HG03108 (cell line): ENCODE measurements at regions not wholly inside any gene's neighbourhood (a gene's known extent, or its start where the extent isn't known, plus 50 kb on each side); places are given as distances from the start of the nearest gene placed in this dataset.
"Not testable (repeated sequence)": the region's sequence is repeated elsewhere in the genome, so short reads cannot be mapped to it uniquely, and the experiment has no call there.

Experiments
- ATAC-seq: cut with Tn5 transposase; IDR thresholded peaks from one replicate; pipeline ENCODE4 v1.9.1; 2021; ENCODE audit warnings: moderate library complexity; ENCODE audit not compliant: unreplicated experiment

DNA sequence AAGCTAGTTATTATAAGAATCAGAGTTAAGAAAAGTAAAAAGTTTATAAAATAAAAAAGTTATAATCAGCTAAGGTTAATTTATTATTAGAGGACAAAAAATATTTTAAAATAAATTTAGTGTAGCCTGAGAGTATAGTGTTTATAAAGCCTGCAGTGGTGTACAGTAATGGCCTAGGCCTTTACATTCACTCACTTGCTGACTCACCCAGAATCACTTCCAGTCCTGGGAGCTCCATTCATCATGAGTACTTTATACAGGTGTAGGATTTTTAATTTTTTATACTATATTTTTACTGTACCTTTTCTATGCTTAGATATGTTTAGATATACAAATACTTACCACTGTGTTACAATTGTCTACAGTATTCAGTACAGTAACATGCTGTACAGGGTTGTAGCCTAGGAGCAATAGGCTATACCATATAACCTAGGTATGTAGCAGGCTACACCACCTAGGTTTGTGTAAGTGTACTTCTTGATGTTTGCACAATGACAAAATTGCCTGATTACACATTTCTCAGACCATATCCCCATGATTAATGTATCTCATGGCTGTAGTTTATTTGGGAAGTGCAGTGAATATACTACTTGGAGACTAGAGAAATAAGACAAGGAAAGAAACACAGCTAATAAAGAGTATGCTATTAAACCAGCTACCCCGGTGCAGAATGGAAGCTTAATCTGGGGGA lies 101.9 kb upstream of the GALNT15 start:
- no peak for ATAC-seq

DNA sequence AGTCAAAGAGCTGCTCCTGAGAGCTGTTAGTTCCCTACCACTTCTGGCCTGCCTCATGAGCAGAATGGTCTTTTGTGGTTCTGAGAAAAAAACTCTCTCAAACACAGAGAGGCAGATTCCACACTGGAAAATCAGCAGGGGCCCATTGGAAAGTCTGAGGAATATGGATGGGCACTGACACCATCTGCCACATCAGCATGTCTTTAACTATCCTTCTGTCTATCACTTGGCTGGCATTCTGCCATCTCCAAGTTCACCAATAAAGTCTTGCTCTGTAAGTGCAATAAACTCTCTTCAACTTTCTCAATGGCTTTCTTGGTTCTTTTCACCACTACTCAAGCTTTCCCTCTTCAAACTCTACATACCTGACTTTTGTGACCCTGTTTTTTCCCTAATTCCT lies 101.3 kb upstream of the GALNT15 start:
- no peak for ATAC-seq

DNA sequence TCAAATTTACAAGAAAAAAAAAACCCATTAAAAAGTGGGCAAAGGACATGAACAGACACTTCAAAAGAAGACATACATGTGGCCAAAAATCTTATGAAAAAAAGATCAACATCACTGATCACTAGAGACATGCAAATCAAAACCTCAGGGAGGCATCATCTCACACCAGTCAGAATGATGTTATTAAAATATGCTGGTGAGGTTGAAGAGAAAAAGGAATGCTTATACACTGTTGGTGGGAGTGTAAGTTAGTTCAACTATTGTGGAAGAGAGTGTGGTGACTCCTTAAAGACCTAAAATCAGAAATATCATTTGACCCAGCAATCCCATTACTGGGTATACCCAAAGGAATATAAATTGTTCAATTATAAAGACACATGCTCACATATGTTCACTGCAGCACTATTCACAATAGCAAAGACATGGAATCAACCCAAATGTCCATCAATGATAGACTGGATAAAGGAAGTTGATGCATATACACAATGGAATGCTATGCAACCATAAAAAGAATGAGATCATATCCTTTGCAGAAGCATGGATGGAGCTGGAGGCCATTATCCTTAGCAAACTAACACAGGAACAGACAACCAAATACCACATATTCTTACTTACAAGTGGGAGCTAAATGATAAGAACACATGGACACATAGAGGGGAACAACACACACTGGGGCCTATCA lies 100.3 kb upstream of the GALNT15 start:
- ATAC-seq: not testable (repeated sequence)

DNA sequence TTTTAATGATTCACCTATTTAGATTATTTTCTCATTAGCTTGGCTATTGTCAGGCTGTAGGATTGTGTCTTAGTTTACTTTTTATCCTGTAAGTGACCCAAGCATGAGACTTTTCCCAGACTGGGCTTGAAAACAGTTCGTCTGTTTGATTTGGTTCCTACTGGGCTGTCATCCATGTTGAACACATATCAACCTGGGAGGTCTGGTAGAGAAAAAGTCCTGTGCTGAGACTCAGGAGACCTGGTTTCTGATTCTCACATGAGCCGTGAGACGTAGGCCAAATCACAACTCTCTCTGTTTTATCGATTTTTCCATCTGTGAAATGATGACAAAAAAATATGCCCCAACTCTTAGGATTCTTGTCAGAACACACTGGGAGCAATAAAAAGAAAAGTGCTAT lies 98.8 kb upstream of the GALNT15 start:
- ATAC-seq: no peak

DNA sequence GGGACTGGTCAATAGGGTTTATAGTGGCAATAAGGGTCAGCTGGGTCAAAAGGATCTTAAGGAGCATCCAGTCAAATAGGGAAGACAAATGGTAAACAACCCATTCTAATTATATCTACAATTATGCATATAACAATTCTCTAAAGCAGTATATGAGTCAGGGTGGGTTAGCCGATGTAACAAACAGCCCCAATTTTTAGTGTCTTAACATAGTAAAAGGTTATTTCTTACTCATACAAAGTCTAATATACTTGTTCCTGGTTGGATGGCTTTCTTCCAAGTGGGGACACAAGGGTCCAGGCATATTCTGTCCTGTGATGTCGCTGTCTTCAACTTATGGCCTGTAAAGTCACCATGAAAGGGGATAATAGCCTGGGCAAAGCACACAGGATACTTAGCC lies 97.9 kb upstream of the GALNT15 start:
- ATAC-seq: no peak

DNA sequence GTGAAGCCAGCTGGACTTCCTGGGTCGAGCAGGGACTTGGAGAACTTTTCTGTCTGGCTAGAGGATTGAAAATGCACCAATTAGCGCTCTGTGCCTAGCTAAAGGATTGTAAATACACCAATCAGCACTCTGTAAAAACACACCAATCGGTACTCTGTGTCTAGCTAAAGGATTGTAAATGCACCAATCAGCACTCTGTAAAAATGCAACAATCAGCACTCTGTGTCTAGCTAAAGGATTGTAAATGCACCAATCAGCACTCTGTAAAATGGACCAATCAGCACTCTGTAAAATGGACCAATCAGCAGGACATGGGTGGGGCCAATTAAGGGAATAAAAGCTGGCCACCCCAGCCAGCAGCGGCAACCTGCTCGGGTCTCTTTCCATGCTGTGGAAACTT lies 97.3 kb upstream of the GALNT15 start:
- not testable (repeated sequence) for ATAC-seq

DNA sequence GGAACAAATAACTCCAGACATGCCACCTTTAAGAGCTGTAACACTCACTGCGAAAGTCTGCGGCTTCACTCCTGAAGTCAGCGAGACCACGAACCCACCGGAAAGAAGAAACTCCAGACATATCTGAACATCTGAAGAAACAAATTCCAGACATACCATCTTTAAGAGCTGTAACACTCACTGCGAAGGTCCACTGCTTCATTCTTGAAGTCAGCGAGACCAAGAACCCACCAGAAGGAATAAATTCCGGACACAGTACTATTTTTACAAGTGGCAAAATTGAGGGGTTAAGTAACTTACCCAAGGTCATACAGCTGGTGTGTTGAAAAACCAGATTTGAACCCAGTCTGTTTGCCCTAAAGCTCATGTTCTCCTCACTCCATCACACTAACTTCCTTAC lies 96.8 kb upstream of the GALNT15 start:
- not testable (repeated sequence) for ATAC-seq

DNA sequence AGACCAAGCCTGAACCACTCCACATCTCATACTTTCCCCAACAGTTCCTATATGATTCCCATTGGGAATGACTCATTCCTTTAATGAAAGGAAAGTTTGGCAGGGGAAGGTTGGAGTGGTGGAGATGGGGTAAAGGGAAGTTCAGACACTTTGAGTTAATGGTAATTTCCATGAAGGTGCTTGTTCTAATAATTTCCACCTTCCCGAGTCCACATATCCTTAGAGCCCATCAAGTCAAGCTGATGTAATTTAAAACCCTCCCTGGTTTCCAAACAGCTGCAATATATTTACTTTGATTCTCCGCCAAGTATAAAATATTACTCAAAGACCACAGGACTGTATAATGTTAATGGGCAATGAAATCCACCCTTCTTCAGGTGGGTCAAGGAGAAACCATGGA lies 95.0 kb upstream of the GALNT15 start:
- ATAC-seq: no peak

DNA sequence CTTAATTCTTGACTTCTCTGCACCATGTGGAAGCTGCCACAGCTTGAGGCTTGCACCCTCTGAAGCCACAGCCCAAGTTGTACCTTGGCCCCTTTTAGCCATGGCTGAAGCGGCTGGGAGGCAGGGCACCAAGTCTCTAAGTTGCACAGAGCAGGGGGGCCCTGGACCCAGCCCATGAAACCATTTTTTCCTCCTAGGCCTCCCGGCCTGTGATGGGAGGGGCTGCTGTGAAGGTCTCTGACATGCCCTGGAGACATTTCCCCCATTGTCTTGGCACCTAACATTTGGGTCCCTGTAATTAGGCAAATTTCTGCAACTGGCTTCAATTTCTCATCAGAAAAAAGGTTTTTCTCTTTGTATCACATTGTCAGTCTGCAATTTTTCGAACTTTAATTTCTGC lies 92.8 kb upstream of the GALNT15 start:
- no peak for ATAC-seq

DNA sequence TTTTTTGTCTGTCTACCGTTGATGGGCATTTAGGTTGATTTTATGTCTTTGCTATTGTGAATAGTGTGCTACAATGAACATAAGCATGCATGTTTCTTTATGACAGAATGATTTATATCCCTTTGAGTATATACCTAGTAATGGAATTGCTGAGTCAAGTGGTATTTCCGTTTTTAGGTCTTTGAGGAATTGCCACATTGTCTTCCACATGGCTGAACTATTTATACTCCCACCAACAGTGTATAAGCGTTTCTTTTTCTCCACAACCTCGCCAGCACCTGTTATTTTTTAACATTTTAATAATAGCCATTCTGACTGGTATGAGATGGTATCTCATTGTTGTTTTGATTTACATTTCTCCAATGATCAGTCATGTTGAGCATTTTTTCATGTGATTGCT lies 89.6 kb upstream of the GALNT15 start:
- ATAC-seq: no peak

DNA sequence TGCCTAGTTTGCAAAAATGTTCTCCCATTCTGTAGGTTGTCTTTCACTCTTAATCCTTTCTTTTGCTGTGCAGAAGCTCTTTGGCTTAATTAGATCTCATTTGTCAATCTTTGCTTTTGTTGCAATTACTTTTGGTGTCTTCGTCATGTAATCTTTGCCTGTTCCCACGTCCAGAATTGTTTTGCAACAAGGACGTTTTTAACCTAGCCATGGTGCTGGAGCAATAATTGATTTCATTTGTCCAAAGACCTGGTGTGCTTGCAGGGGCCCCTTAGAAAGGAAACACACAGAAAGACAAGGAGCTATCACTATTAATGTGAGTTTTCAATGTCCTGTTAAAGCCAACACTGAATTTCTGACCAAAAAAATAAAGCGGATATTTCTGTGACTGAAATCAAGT lies 89.1 kb upstream of the GALNT15 start:
- no peak for ATAC-seq

DNA sequence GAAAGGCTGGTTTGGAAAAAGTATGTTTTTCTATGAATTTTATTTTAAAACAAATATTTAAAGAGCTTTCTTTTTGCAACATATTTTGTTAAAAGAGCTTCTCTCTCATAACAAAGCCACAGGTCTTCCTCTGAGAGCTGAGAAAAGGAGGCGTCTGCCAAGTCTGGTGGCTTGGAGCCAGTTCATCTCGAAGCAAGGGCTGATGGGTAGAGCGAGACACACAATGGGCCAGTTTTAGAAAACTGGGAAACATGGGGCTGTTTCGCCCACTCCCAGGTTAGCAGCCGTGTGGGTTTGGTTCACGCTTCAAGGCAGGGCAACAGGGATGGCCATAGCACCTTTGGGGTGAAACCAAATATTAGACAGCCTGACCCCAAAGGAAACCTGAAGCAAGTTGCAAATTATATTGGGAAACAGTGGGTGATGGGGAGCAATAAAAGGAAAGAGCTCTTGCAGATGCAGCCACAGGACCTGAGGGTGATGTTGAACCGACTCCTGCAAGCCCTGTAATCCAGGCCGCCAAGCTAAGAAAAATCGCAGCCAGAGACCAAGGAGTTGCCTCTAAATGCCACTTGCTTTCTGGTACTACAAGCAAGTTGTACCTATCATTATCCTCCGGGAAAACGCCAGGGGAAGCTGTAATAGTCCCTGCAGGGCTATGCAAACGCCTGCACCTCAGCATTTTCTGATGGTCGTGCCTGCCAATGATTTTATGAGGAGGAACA lies 88.4 kb upstream of the GALNT15 start:
- ATAC-seq: no peak

DNA sequence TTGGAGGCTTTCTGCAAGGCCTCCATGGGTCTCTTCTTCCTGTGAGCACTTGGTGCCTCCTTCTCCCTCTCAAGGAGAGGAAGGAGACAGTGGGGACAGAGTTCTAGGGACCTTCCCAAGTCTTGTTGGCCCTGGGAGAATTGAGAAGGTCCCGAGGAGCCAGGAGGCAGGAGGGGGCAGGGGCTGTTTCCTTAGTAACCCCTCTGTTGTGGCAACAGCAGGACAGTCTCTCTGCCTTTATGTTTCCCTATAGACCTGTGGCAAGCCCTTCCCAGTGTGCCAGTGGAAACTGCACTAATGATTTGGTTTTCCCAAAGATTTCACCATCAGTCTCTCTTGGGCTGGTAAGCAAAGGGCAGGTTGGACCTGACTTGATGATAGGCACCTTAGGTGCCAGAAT lies 87.8 kb upstream of the GALNT15 start:
- ATAC-seq: no peak

DNA sequence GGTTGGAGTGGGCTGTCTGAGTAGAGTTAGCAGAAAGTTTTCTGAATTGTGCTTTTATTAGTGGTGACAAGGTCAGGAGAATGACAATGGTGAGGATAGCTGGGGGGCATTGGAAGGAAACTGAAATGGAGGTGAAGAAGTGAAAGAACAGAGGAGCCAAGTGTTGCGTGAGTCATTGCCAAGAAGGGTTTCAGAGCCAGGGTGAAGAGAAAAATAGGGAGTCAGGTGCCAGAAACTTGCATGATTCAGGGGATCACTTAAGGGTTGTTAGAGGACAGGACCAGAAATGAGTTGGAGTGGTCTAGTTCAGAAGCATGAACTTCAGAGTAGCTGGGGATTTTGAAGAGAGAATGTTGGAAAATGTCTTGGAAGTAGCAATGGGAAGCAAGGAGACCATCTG lies 86.0 kb upstream of the GALNT15 start:
- ATAC-seq: no peak

DNA sequence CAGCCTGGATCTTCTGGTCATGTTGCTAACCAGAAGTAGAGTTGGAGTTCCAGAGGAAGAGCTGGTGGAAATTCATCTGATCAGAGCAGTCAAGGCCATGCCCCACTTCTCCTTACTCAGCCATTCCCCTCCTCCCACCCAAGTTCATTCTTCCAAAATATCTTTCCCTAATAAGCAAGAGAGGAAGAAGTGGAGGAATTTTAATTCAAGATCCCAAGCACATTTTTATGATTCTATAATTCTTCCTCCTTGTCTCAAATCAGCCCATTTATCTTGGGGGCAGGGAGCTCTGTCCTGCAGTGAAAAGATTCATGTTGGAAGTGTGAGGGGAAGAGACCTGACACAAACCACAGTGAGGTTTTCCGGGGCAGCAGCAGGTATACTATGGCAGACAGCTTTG lies 85.0 kb upstream of the GALNT15 start:
- ATAC-seq: no peak

DNA sequence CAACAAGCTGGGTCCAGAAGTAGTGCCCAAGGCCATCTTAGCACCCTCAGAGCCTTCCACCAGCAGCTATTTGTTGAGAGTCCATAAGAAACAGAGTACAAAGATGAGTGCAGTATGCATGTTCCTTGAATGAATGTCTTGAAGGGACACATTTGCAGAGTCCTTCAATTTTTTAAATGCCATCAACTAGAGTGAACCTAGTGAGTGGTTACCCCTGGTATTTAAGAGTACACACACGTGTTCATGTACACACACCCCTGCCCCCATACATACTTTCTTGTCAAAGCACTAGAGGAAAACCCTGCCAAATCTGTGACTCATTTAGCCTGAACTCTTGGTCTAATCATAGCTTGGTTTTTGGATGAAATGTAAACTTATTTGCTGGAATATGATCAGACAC lies 84.5 kb upstream of the GALNT15 start:
- ATAC-seq: no peak

DNA sequence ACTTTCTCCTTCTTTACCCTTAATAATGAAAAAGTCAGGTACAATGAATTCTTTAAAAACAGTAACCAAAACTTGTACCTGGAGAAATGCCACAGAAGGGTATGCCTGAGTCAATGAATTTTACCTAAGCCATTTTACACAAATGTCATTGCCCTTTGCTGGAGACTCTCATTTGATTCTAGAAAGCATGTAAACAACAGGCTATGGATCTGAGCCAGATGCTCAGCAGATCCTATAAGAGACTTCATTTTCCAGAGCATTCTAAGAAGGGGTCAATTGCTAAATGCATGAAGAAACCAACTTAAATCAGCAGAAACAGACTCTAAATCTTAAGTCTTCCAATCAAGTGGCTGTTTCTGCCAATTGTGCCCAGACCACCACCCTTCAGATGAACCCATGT lies 83.8 kb upstream of the GALNT15 start:
- ATAC-seq: no peak

DNA sequence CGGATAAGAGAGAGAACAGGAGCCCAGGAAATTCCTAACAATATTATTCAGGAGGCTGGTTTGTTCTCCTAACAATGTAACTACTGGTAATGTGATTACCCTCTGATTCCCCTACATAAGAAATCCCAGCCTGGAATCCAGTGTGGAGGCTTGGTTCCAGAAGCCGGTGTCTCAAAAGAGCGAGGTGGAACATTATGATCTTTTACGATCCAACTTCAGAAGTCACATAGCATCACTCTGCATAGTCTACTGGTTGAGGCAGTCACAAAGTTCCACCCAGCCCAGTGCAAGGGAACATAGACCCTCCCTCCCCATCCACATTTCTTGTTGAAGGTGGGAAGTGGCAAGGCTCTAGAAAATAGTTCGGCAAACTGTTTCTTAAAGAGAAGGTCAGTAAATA lies 81.6 kb upstream of the GALNT15 start:
- no peak for ATAC-seq

DNA sequence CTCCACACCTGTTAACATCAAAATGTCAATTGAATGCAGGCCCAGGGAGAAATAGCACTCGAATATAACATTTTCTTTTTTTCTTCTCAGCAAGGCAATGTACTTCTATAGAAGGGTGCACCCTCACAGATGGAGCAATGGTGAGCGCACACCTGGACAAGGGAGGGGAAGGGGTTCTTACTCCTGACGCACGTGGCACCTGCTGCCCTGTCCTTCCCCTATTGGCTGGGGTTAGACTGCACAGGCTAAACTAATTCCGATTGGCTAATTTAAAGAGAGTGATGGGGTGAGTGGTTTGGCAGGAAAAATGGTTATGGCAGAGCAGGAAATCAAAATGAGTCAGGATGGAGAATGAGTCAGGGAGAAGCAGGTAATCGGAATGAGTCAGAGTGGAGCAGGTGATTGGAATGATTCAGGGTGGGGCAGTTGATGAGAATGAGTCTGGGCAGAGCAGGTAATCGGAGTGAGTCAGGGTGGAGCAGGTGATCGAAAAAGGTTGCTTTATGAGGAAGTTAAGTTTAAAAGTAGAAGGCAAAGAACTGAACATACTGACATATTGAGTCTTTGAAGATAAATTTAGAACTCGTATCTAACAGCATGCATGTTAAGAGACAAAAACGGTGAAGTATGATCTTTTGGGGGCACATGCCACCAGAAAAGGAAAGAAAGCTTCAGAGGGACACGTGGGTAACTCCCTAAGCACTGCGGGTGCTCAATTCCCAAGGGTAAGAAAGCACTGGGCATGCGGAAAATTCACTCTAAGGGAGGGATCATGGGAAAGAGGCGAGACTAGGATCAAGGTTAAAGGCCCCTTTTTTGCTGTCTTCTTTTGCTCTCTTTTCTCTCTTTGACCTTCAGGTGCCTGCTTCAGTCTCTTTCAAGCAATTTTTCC lies 72.9 kb upstream of the GALNT15 start:
- ATAC-seq: no peak

DNA sequence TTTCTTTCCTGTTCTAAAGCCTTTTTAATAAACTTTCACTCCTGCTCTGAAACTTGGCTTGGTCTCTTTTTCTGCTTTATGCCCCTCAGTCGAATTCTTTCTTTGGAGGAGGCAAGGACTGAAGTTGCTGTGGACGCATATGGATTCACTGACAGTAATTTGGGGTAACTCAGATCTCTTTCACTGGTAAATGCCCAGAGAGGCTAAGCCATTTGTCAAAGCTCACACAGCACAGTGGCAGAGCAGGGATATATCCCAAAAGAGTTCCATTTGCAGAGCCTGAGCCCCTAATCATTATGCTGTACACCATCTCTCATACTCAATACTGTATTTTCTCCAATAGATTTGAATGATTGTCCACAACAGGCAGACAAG lies 72.3 kb upstream of the GALNT15 start:
- ATAC-seq: no peak

DNA sequence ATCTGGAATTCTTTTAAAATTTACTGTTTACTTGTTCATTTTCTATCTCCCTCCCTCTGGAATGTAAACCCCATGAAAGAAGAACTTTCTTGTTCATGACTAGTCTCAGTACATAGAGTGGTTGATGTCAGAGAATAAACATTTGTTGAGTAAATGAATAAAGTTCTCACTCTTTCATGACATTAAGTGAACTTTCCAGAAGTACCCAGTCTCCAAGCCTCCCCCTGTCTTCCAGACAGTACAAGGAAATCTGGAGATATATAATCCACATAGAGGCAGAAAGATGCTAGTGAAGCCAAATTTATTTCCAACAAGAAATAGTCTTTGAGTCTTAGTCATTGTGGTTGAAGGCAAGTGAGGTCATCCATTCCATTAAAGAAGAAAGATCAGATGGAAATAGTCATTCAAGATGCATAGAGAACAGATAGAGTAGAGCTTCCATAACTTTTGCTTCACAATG lies 71.5 kb upstream of the GALNT15 start:
- ATAC-seq: no peak
